ENCODE measurements at regions not wholly inside any gene's neighbourhood (a gene's known extent, or its start where the extent isn't known, plus 50 kb on each side); places are given as distances from the start of the nearest gene placed in this dataset.

DNA sequence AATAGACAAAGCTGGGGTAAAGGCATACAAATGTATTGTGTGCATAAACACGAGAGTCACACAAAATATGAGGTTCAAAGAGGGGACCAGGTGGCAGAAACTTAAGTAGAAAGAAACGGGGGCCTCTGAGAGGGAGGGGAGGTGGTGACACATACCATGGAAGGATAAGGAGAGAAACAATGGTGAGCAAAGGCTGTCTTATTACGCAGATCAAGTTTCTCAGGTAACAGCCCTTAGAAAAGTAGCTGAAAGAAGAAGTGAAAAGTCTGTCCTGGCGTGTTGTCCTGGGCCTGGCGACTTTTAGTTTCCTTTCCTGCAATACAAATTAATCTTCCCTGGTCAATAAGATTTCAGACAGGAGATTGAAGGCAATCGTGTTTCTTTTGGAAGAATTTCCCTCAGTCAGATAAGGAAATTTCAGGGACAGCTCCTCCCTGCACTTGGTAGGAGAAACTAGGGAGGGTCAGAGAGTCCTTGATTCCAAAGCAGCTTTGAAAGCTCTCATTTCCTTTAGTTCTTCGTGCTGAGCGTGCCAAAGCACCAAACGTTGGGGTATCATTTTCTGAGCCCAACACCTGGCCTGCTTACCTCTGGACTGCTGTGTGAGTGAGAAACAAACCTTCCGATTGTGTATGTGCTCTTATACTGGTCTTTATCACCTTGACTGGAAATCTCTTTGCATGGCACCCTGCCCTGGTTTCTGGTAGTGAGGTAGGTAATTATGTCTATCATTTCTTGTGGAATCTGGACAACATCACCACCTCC lies 676.7 kb upstream of the LCORL start:
- TF ChIP-seq, protein P1, sequence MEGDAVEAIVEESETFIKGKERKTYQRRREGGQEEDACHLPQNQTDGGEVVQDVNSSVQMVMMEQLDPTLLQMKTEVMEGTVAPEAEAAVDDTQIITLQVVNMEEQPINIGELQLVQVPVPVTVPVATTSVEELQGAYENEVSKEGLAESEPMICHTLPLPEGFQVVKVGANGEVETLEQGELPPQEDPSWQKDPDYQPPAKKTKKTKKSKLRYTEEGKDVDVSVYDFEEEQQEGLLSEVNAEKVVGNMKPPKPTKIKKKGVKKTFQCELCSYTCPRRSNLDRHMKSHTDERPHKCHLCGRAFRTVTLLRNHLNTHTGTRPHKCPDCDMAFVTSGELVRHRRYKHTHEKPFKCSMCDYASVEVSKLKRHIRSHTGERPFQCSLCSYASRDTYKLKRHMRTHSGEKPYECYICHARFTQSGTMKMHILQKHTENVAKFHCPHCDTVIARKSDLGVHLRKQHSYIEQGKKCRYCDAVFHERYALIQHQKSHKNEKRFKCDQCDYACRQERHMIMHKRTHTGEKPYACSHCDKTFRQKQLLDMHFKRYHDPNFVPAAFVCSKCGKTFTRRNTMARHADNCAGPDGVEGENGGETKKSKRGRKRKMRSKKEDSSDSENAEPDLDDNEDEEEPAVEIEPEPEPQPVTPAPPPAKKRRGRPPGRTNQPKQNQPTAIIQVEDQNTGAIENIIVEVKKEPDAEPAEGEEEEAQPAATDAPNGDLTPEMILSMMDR (IDR thresholded peaks at IDR 0.05) = no peak
- no peak for TF ChIP-seq POLR2A (IDR thresholded peaks at IDR 0.05)

Data from heart left ventricle (tissue), 13 donors.